NCI-H1694 treated with DMSO at 0.1 percent for 48 hours (cell line): ENCODE measurements at regions not wholly inside any gene's neighbourhood (a gene's known extent, or its start where the extent isn't known, plus 50 kb on each side); places are given as distances from the start of the nearest gene placed in this dataset.
"Not testable (repeated sequence)": the region's sequence is repeated elsewhere in the genome, so short reads cannot be mapped to it uniquely, and the experiment has no call there.

Experiments
- DNase-seq: peaks from one replicate; lab custom pipeline; 2025; lab: John Stamatoyannopoulos, UW

DNA sequence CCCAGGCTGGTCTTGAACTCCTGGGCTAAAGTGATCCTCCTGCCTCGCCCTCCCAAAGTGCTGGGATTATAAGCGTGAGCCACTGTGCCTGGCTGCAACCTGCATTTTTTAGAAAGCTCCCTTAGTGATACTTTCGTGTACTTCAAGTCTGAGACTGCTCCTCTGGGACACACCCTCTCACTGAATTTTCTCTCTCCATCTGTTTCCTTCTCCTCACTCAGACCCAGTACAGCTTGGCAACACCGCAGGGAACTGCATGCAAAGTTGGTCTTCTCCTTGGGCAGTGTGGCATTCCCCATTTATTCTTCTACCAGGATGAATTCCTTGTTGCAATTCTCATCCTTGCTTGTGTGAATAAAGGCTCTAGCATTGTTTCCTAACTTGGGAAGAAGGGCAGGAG, 175.9 kb downstream of the LPIN1 start:
- DNase-seq: no peak

DNA sequence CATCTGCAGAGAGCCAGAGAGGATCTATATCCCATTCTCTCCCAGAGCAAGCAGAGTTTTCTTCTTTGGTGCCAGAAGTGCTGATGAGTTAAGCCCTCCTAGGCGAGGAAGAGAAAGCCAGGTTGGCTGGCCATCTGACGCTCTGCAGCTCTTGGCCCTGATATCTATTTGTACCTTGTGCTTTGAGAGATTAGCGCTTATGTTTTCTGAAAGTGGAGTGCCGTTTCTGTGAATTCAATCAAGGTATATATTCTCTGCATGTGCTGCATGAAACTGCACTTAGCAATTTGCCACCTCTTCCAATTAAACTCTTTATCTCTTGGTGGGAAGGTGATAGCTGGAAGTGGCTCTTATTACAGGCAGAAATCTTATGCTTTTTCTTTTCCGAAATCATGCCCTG, 177.5 kb downstream of the LPIN1 start:
- DNase-seq: peak; percentile 13

DNA sequence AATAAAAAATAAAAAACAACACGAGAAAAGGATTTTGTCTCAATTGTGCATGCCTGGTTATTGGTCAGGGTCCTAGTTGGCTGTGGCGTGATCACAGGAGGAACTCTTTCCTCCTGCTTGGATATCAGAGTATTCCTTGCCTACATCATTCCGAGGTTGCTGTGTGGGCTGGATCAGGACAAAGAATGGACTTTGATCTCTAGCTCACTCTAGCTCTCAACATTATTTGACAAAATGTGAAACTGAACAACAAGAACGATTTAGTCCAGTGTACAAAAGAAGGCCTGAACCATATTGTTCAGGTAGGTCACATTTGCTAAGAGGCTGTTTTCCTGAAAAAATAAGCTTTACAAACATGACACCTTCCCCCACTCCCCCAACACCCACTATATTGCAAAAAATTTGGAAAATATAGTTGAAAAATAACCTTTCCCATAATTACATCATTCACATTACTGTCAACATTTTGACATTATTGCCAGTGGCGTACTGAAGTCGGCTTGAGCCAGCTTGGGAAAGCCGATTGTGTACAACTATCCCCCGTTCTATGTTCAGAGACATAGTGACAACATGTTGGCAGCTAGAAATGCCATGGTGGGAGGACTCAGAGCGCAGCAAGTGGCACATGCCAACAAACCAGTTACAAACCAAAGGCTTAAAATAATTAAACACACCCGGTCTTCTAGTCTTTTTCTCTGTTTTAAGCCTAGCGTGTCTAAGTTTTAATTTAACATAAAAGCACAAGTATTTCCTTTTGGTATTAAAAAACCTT, 179.0 kb downstream of the LPIN1 start:
- DNase-seq: no peak

DNA sequence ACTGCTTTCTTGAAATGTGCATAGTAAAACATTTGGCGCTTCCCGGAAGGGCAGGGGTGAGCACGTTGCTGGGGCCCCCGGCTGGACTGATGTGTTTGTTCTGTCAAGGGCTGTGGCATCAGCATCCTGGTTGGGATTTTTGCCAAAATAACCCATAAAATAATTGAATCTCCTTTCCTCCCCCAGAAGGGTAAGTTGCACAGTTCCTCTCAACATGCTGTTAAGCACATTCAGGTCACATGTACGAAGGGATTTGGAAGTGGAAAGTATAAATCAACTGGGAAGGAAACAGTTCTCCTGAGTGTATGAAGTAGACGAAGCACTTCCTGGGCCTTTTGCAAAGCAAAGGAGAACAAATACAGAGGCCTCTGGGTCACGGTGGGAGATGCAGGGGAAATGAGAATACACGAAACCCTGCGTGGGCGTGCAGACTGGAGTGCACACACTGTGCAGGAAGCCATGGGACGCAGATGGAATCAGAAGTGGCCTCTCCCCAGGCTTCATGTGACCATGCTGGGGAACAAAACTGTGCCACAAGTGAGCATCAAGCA, 183.9 kb downstream of the LPIN1 start:
- DNase-seq: no peak

DNA sequence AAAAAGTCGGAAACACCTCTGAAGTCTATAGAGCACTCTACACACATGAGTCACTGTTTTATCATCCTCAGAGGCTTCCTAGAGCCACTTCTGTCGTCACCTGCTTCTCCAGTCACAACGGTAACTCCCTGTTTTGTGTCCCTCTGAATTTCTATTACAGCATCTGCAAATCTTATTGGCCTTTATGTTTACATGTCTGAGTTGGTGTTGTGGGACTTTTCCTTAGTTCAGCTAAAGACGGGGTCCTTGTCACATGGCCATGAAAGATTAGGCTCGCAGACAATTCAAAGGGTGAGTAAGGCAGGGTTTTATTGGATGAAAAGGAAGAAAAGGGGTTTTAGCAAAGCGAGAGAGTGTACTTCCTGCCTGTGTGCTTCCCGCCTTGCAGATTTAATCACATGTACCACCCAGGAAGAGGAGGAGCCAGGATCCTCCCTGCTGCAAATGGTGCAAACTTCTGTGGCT, 185.6 kb downstream of the LPIN1 start:
- DNase-seq: no peak

DNA sequence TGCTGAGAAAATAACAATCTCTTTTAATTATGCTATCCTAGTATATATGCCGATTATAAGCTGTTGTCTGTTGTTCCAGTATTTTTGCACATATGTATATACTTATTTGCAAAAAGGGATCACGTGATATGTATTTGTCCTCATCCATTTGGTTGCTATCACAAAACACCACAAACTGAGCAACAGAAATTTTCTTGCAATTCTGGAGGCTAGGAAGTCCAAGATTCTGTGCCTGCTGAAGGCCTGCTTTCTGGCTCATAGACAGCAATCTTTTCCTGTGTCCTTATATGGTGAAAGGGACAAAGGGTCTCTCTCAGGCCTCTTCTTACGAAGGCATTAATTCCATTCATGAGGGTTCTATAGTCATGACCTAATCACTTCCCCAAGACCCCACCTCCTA, 186.5 kb downstream of the LPIN1 start:
- no peak for DNase-seq

DNA sequence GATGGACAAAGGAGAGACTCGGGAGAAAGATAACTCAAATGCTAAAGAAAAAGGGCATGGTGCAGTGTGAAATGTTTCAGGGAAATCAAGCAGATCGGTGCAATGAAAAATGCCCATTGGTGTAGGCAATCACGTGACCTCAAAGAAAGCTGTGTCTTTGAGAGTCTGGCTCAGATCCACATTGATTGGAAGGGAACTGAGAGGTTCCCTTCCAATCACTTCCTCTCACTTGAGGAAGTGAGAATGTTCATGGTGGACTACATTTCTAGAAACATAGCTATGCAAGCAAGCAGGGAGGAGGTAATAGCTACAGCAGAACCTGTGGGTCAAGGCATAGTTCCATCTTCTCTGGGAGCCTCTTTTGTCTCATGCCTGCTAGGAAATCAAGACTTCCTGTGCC, 187.4 kb downstream of the LPIN1 start:
- DNase-seq: no peak

DNA sequence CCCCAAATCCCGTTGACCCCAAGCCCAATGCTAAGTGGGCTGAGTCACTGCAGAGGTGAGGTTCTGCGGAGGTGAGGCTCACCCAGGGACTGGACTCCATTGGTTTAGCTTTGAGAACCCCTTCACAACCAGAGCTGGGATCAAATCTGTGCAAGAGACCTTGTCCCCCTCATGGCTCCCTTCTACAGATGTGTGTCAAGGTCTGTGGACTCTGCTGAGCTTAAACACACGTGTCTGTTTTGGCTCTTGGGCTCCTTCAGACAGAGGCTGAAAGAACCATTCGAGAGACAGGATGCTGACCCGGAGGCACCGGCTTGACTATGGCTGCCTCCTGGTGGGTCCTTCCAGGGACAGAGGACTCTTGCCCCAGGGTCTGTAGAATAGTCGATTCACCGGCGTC, 190.3 kb downstream of the LPIN1 start:
- no peak for DNase-seq

DNA sequence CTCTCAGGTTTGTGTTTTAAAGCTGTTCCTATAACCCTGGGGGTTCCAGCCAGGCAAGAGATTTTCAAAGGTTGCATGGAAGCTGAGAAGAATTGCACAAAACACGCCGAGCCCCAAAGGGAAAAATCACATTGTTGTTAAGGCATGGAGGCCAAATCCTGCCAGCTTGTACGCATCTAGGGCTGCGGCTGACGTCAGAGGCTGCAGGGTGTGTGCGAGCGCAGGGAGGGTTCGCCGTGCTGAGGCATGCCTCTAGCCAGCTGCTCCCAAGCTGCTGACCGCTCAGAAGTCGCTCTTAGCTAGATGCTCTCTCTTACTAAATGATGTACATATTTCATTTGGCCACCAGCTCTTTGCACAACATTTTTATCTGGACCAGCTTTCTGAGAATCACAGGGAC, 191.8 kb downstream of the LPIN1 start:
- no peak for DNase-seq

DNA sequence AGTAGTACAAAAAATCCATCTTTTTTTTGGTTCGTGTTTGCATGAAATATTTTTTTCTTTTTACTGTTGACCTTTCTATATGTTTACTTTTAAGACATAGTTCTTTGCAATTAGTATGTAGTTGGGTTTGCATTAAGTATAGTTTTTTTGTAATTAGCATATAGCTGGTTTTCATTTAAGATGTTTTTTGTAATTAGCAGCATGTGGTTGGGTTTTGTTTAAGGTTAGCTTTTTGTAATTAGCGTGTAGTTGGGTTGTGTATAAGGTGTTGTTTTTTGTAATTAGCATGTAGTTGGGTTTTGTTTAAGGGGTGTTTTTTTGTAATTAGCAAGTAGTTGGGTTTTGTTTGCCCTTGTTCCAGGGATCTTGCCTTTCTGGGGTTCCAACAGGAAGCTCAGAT, 193.1 kb downstream of the LPIN1 start:
- no peak for DNase-seq

DNA sequence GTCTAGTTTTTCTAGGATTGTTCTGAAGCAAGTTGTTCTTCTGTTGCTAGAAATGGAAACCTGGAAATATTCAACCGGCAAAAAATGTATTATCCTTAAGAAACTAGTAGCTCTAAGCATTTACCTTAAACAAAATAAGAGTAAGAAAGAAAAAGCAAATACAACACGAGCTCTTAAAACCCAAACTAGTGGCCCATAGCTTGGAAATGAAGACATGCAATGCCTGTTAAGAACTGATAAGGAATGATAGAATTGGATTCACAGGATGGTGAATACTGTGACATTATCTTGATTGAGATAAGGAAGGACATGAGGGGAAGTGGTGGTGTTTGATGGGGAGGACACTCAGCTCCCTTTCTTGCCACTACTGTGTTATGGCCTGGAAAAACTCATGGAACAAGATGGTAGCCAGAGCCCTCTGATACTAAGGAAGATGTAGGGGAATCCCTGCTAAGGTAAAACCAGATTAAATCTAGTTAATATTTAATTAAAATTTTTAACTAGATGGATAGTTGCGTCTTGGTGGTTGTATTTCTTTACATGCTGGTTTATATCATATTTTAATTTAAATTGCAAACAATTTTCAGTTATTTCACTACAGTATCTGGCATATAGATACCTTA, 193.8 kb downstream of the LPIN1 start:
- no peak for DNase-seq

DNA sequence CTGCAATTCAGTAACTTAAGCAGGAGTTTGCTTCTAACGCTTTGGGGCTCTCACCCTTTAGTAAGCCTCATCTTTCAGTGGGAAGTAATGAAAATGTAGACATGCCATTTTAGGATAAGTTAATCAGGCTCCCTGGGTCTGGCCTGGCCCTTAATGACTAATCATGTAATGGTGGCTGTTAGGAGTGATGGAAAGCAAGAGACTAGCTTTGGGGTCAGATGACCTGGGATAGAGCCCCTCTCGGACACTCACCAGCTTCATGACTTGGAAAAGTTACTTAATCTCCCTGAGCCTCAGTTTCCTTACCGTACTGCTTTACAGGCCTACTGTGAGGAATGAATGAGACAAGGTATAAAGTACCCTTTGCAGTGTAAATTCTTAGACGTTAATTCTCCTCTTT, 194.4 kb downstream of the LPIN1 start:
- DNase-seq: no peak

DNA sequence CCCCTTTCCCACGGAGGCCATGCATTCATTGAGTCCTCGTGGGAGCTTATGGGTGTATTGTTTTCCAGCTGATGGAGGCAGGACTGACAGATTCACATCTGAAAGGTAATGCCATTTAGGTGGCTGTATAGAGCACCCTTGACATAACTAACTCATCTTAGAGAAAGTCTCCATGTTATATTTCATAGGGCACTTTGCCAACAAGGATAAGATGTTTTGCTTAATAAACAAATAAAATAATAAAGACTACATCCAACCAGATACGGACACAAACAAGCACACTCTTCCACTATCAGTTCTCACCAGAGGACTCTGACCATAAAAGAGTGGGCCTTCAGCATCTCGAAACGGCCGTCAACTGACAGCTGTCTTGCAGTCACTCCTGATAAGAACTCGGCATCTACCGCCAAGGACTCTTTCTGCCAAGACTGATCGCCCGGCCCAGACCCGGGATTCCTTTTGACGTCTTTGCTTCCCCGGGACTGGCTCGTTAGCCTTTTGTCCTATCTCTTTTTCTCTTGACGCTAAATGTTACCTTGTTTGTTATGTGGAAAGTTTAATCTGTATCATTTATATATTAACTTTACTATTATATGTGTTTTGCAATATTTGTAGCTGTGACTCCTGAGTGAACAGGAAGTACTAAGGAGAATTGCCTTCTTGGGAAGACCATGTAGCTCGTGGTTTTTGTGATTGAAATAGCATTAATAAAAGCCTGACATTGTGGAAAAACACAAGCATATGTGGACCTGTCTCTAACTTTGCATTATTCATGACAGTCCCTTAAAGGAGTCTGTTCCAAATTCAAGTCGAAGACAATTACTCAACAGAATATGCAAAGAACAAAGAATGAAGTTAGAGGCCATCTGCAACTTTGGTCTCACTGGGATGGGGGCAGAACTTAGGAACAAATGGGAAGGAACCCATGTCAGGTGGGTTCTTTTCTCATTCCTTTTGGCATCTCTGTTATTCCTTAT, 195.1 kb downstream of the LPIN1 start:
- DNase-seq: no peak

DNA sequence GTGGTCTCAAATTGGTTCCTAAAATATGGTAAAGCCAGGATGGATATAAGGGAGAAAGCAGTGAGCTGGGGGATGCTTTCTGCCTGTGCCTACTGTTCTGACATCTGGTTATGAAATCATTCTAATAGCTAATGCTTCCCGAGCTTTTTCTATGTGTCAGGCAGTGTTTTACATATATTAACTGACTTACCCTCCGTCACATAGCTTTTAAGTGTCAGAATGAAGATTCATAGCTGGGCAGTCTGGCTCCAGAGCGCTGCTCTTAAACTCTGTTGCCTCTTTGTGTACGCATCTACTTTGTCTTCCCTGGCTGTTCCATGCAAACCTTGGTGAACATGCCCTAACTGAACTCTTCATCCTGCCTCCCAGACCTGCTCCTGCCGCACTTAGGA, 195.7 kb downstream of the LPIN1 start:
- no peak for DNase-seq

DNA sequence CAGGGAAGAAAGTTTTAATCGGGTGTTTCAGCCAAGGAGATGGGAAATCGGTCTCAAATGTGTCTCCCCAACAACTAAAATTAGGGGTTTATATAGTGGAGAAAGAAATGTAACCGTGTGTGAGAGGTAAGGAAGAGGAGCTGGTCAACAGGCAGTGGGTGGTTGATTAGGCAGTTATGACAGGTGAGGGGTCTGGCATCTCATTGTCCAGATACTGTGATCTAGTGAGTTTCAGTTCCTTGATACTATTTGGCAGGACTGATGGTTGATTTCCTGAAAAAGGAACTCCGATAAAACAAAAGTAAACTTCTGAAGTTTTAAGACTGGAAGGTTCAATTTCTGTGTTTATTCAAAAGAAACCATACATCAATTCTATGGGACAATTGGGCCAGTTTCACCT, 197.9 kb downstream of the LPIN1 start:
- no peak for DNase-seq

DNA sequence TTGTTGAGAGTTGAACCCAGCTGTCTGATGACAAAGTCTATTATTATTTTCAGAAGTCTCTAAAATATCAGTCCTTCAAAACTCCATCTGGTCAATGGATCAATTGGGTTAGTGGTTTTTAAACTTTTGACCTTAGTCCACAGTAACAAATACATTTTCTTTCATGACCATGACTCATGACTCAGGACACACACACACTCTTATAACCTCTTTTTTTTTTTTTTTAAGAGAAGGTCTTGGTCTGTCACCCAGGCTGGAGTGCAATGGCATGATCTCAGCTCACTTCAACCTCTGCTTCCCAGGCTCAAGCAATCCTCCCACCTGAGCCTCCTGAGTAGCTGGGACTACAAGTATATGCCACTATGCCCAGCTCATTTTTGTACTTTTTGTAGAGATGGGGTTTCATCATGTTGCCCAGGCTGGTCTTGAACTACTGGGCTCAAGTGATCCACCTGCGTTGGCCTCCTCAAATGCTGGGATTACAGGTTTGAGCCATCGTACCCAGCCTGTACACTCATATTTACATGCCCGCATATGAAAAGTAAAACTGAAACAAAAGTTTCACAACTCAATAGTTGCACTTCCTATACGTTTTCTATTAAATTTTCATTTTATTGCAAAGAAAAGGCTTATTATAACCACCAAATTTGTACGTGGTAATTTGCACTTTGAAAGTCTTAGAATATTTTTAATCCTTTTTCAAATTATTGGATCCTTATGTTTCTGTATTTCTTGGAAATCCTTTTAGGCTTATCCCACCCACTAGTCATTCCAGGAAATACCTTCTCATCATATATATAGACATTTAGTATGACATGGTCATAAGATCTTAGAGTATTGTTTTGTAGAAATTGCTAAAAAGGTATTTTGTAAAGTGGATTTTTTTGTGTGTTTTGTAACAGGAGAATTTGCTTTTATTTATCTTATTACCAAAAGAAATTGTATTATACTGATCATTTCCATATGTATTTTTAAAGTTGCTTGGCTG, 199.0 kb downstream of the LPIN1 start:
- DNase-seq: no peak

DNA sequence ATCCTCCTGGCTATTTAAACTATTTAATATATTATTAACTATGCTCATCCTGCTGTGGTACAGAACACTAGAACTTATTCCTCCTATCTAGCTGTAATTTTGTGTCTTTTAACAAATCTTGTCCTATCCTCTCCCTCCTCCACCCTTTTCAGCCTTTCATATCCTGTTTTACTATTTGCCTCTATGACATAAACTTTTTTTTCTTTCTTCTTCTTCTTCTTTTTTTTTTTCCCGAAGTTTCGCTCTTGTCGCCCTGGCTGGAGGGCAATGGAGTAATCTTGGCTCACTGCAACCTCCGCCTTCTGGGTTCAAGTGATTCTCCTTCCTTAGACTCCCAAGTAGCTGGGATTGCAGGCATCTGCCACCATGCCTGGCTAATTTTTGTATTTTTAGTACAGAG, 201.5 kb downstream of the LPIN1 start:
- DNase-seq: no peak

DNA sequence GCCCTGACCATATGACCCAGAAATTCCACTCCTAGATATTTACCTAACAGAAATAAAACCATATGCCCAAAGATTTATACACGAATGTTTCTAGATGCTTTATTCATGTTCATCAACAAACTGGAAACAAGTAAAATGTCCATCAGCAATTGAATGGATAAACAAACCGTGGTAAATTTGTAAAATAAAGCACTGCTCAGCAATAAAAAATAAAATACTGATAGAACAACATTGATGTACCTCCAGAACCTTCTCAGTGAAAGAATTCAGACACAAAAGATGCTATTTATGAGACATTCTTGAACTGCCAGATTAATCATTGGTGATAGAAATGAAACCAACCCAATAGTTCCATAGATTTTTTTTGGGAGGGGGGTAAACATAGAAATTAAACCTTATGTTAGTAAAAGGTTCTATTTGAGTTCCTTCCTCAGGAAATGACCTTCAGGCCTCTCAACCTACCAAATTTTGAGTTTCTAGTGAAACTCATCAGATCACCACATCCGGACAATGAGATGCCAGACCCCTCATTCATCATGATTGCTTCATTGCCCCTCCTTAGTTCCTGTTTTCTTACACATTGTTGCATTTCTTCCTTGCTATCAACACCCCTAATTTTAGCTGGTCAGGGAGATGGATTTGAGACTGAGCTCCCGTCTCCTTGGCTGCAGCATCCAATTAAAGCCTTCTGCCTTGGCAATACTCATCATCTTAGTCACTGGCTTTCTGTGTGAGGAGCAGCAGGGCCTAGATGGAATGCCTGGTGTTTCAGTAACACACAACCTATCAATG, 203.5 kb downstream of the LPIN1 start:
- no peak for DNase-seq

DNA sequence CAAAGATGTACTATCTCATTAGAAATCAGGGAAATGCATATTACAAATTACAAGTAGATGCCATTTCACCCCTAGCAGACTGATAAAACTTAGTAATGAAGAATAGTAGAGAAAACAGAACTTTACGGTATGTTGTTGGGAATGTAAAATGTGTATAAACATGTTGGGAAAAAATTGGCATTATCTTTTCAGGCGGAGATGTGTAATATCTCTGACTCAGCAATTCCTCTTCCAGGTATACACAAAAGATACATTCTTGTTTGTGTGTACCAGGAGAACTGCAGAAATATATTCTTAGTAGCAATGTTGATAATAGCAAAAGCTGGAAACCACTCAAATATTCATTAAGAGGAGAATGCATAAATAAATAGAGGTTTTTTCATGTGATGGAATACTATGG, 204.5 kb downstream of the LPIN1 start:
- DNase-seq: no peak

DNA sequence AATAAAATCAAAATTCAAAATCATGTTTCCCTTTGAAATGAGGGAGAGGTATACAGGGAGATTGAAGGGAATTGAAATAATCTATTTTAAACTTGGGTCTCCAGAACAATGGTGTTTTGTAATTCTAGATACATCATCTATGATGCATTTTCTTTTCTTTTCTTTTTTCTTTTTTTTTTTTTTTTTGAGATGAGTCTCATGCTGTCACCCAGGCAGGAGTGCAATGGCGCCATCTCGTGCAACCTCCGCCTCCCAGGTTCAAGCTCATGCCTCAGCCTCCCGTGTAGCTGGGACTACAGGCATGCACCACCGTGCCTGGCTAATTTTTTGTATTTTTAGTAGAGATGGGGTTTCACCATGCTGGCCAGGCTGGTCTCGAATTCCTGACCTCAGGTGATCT, 205.1 kb downstream of the LPIN1 start:
- not testable (repeated sequence) for DNase-seq
